ENCODE measurements at regions not wholly inside any gene's neighbourhood (a gene's known extent, or its start where the extent isn't known, plus 50 kb on each side); places are given as distances from the start of the nearest gene placed in this dataset.

GRCh38 chr12:107826276-107826675, 51.8 kb downstream of the ASCL4 start:
- no peak for TF ChIP-seq CTCF (IDR thresholded peaks at IDR 0.05; ENCODE audit: low read depth, low read length)
- H3K4me3 ChIP-seq (ENCODE audit: low read depth, low read length), result no peak overlapping the region

GRCh38 chr12:107829271-107829670, 54.8 kb downstream of the ASCL4 start:
- TF ChIP-seq CTCF (IDR thresholded peaks at IDR 0.05; ENCODE audit: low read depth, low read length), result no peak
- no peak overlapping the region for H3K4me3 ChIP-seq (ENCODE audit: low read depth, low read length)

GRCh38 chr12:107832441-107832840, 57.9 kb downstream of the ASCL4 start:
- H3K4me3 ChIP-seq (ENCODE audit: low read depth, low read length), result no peak overlapping the region
- TF ChIP-seq CTCF (IDR thresholded peaks at IDR 0.05; ENCODE audit: low read depth, low read length), result no peak

- H3K4me3 ChIP-seq (ENCODE audit: low read depth, low read length), result no peak overlapping the region
- TF ChIP-seq CTCF (IDR thresholded peaks at IDR 0.05; ENCODE audit: low read depth, low read length), result no peak
These were observed 65.7 kb downstream of the ASCL4 start for GRCh38 chr12:107840186-107840585.

GRCh38 chr12:107843351-107844311, 69.1 kb downstream of the ASCL4 start:
- no peak overlapping the region; the same call in 1 of the 2 replicates for H3K4me3 ChIP-seq (ENCODE audit: low read depth, low read length)
- TF ChIP-seq CTCF (IDR thresholded peaks at IDR 0.05; ENCODE audit: low read depth, low read length), result no peak

- no peak overlapping the region for H3K4me3 ChIP-seq (ENCODE audit: low read depth, low read length)
- TF ChIP-seq CTCF (IDR thresholded peaks at IDR 0.05; ENCODE audit: low read depth, low read length), result no peak
These were observed 69.9 kb downstream of the ASCL4 start for GRCh38 chr12:107844312-107844921.
